RWPE2 (cell line): ENCODE measurements at regions not wholly inside any gene's neighbourhood (a gene's known extent, or its start where the extent isn't known, plus 50 kb on each side); places are given as distances from the start of the nearest gene placed in this dataset.

Experiments
- ATAC-seq: fragments of 200-7000 bp; cut with Tn5 transposase; 3 replicates; pipeline ENCODE4 v1.9.1; 2021; ENCODE audit warnings: low read depth
- DNase-seq: peaks from one replicate; pipeline ENCODE4 v3.0.0-alpha.2; 2020; ENCODE audit warnings: low spot score
- H3K27ac ChIP-seq: fragments of 450-650 bp; 2 replicates; pipeline ENCODE4 v1.5.1; 2017; ENCODE audit warnings: mild to moderate bottlenecking; ENCODE audit not compliant: poor library complexity, severe bottlenecking
- H3K27me3 ChIP-seq: fragments of 250-450 bp; sonication (Bioruptor Pico); 2 replicates; pipeline ENCODE4 v1.5.1; 2021; ENCODE audit warnings: mild to moderate bottlenecking, moderate library complexity; ENCODE audit not compliant: insufficient read depth, poor library complexity, severe bottlenecking
- H3K36me3 ChIP-seq: fragments of 250-450 bp; sonication (Bioruptor Pico); 2 replicates; pipeline ENCODE4 v1.5.1; 2020; ENCODE audit warnings: low read depth, mild to moderate bottlenecking, moderate library complexity
- H3K4me1 ChIP-seq: fragments of 250-450 bp; sonication (Bioruptor Pico); 2 replicates; pipeline ENCODE4 v1.5.1; 2021; ENCODE audit warnings: mild to moderate bottlenecking, moderate library complexity; ENCODE audit not compliant: insufficient read depth, poor library complexity, severe bottlenecking
- H3K4me3 ChIP-seq: fragments of 250-450 bp; sonication (Bioruptor Pico); 2 replicates; pipeline ENCODE4 v1.5.1; 2021; ENCODE audit warnings: mild to moderate bottlenecking, moderate library complexity; ENCODE audit not compliant: severe bottlenecking
- H3K9me3 ChIP-seq: fragments of 250-450 bp; sonication (Bioruptor Pico); 2 replicates; pipeline ENCODE4 v1.5.1; 2021; ENCODE audit warnings: mild to moderate bottlenecking, moderate library complexity; ENCODE audit not compliant: severe bottlenecking
- CTCF ChIP-seq: fragments of 450-650 bp; IDR thresholded peaks from one replicate; pipeline ENCODE4 v1.5.1; 2017; ENCODE audit warnings: mild to moderate bottlenecking, moderate library complexity; ENCODE audit not compliant: poor library complexity, severe bottlenecking

GRCh38 chr12:20030826-20031225 is 337.5 kb upstream of the PDE3A start:
- no peaks in the 10 kb centered on the region for H3K27me3 ChIP-seq
- no peaks in the 10 kb centered on the region for H3K36me3 ChIP-seq
- H3K4me1 ChIP-seq = no peaks in the 10 kb centered on the region
- TF ChIP-seq CTCF = no peak
- H3K27ac ChIP-seq = no peak overlapping the region
- DNase-seq = no peak
- no peak for ATAC-seq
- no peak overlapping the region for H3K4me3 ChIP-seq
- H3K9me3 ChIP-seq = no peaks in the 10 kb centered on the region

- TF ChIP-seq CTCF = no peak
- Histone ChIP-seq H3K9me3 (no peaks in the 10 kb centered on the region), H3K4me1 (no peaks in the 10 kb centered on the region), H3K4me3 (no peak overlapping the region), H3K27ac (no peak overlapping the region), H3K27me3 (no peaks in the 10 kb centered on the region), H3K36me3 (no peaks in the 10 kb centered on the region)
- no peak for ATAC-seq
- no peak for DNase-seq
Observed at GRCh38 chr12:20039562-20039961, 328.8 kb upstream of the PDE3A start.

- no peak for DNase-seq
- Histone ChIP-seq H3K27ac (no peak overlapping the region), H3K9me3 (no peaks in the 10 kb centered on the region), H3K36me3 (no peaks in the 10 kb centered on the region), H3K4me3 (no peak overlapping the region), H3K27me3 (no peaks in the 10 kb centered on the region), H3K4me1 (no peaks in the 10 kb centered on the region)
- no peak for TF ChIP-seq CTCF
- ATAC-seq = no peak
Observed at GRCh38 chr12:20040184-20040583, 328.2 kb upstream of the PDE3A start.

- Histone ChIP-seq H3K4me1 (no peaks in the 10 kb centered on the region), H3K4me3 (no peak overlapping the region), H3K27me3 (no peaks in the 10 kb centered on the region), H3K9me3 (no peaks in the 10 kb centered on the region), H3K27ac (no peak overlapping the region), H3K36me3 (no peaks in the 10 kb centered on the region)
- ATAC-seq (no peak), DNase-seq (no peak)
- TF ChIP-seq CTCF = no peak
Observed at GRCh38 chr12:20040831-20041230, 327.5 kb upstream of the PDE3A start.

- Histone ChIP-seq H3K9me3 (no peaks in the 10 kb centered on the region), H3K27me3 (no peaks in the 10 kb centered on the region), H3K4me3 (no peak overlapping the region), H3K27ac (no peak overlapping the region), H3K36me3 (no peaks in the 10 kb centered on the region), H3K4me1 (no peaks in the 10 kb centered on the region)
- ATAC-seq = no peak
- DNase-seq = no peak
- TF ChIP-seq CTCF = no peak
Observed at GRCh38 chr12:20044351-20044750, 324.0 kb upstream of the PDE3A start.
